HUES6 (cell line): ENCODE measurements at regions not wholly inside any gene's neighbourhood (a gene's known extent, or its start where the extent isn't known, plus 50 kb on each side); places are given as distances from the start of the nearest gene placed in this dataset.

Experiments used
- H3K27ac ChIP-seq: 2 replicates; pipeline ENCODE4 v1.7.0; 2013; ENCODE audit warnings: low read depth, mild to moderate bottlenecking, low read length, inconsistent platforms
- H3K27me3 ChIP-seq: 2 replicates; pipeline ENCODE4 v1.6.1; 2013; ENCODE audit warnings: low read length; ENCODE audit not compliant: control insufficient read depth, insufficient read depth
- H3K36me3 ChIP-seq: 2 replicates; pipeline ENCODE4 v1.6.1; 2013; ENCODE audit warnings: low read length; ENCODE audit not compliant: control insufficient read depth, insufficient read depth
- H3K4me1 ChIP-seq: 2 replicates; pipeline ENCODE4 v1.6.1; 2013; ENCODE audit warnings: low read length; ENCODE audit not compliant: control insufficient read depth, insufficient read depth
- H3K4me3 ChIP-seq: 2 replicates; pipeline ENCODE4 v1.5.1; 2013; ENCODE audit warnings: low read depth, low read length
- H3K9ac ChIP-seq: one replicate; pipeline ENCODE4 v1.6.1; 2013; ENCODE audit warnings: mild to moderate bottlenecking, low read length
- H3K9me3 ChIP-seq: 2 replicates; pipeline ENCODE4 v1.6.1; 2013; ENCODE audit warnings: low read depth, low read length; ENCODE audit not compliant: control insufficient read depth, insufficient read depth

GRCh38 chr17:21517538-21518293 is 141.6 kb downstream of the KCNJ12 start:
- no peak overlapping the region for H3K9ac ChIP-seq
- no peak overlapping the region; the same call in 1 of the 2 replicates for H3K27ac ChIP-seq
- H3K9me3 ChIP-seq: no peaks in the 10 kb centered on the region
- H3K27me3 ChIP-seq: peaks cover 2% of the 10 kb centered on the region; the same call in 1 of the 2 replicates
- H3K4me3 ChIP-seq: no peak overlapping the region
- H3K4me1 ChIP-seq: peaks cover 18% of the 10 kb centered on the region; the same call in 1 of the 2 replicates
- H3K36me3 ChIP-seq: no peaks in the 10 kb centered on the region

DNA sequence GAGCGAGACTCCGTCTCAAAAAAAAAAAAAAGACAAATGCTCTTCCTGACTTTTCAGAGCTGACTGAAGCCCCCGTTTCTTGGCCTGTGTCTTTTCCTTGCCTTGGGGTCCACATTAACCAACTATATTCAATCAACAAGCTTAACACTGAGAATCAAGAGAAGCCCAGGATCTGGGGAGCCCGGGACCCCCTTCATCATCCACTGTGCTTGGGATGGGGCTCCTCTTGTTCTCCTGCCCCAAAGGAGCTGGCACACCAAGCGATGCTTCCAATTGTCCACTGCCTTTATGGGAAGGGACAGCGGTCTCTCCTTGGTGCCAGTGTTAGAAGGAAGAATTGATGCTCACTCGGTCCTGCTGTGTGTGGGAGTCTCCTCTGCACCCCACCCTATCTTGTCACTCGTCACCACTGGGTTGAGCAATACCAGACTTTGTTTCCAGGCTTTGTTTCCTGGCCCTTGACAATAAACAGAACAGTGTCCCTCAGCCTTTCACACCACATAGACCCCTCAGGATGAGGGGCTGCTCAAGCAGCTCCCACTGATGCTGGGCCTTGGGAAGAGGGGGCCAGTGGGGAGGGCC is 146.7 kb downstream of the KCNJ12 start:
- Histone ChIP-seq H3K4me3 (no peak overlapping the region), H3K27ac (no peak overlapping the region), H3K4me1 (peaks cover 4% of the 10 kb centered on the region; the same call in 1 of the 2 replicates), H3K36me3 (no peaks in the 10 kb centered on the region), H3K27me3 (no peaks in the 10 kb centered on the region), H3K9me3 (no peaks in the 10 kb centered on the region), H3K9ac (no peak overlapping the region)

DNA sequence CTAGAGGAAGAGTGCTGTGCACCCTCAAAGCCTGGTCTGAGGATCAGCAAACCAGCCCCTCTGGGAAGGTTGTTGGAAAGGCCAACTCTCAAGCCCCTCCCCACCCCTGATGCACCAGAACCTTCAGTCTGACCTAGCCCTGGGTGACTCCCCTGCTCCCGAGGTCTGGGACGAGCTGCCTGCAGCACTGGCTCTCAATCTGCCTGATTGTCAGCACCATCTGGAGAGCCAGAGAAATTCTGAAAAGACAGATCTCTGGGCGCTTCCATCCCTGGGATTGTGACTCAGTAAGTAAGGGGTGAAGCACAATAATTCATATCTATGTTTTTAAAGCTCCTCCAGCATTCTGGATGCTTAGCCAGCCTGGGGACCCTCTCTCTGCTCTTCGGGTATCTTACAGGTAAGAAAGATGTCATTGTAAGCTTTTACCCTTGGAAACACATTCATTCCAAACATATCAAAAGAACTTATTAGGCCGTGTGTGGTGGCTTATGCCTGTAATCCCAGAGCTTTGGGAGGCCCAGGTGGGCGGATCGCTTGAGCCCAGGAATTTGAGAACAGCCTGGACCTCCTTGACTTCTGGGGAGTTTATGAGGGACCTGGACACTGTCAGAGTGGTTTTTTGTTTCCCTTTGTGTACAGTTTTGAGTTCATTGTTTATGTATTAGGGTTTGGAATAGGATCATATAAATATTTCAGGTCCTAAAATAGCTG is 147.5 kb downstream of the KCNJ12 start:
- no peaks in the 10 kb centered on the region for H3K36me3 ChIP-seq
- H3K9me3 ChIP-seq: no peaks in the 10 kb centered on the region
- no peaks in the 10 kb centered on the region for H3K4me1 ChIP-seq
- H3K27me3 ChIP-seq: no peaks in the 10 kb centered on the region
- H3K9ac ChIP-seq: no peak overlapping the region
- no peak overlapping the region for H3K4me3 ChIP-seq
- H3K27ac ChIP-seq: no peak overlapping the region

- H3K27me3 ChIP-seq: no peaks in the 10 kb centered on the region
- H3K4me3 ChIP-seq: no peak overlapping the region
- H3K4me1 ChIP-seq: no peaks in the 10 kb centered on the region
- H3K36me3 ChIP-seq: no peaks in the 10 kb centered on the region
- H3K9me3 ChIP-seq: no peaks in the 10 kb centered on the region
- no peak overlapping the region for H3K9ac ChIP-seq
- no peak overlapping the region for H3K27ac ChIP-seq
These were observed 148.0 kb downstream of the KCNJ12 start for GRCh38 chr17:21524211-21524591.

DNA sequence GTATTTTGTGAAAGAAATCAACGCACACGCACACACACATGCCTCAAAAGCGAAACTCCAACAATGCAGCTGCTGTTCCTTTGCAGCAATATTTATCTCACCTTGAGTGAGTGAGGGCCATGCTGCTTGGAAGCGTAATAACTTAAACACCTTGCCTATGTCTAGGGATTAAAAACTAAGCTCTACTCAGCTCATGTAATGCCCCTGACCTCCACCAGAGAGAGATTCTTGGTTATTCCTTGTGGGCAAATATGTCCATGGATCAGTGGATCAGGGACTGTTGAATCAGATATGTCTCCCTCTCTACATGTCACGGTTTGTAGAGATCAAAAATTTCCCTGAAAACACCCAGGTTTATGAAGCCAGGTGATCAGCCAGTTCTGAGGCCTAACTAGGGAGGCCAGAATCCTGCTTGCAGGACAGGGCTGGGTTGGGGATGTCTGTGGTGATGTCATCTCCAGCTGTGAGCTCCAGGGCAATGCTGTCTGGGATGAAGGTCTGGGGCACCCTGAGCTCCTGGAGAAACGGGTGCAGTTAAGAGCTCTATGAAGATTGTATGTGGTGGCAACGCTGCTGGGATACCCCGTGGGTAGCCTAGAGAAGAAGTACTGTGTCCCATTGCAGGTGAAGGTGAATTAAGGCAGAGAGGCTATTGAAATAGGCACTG is 149.4 kb downstream of the KCNJ12 start:
- H3K9me3 ChIP-seq: no peaks in the 10 kb centered on the region
- no peak overlapping the region for H3K4me3 ChIP-seq
- no peak overlapping the region for H3K9ac ChIP-seq
- H3K4me1 ChIP-seq: no peaks in the 10 kb centered on the region
- H3K27ac ChIP-seq: no peak overlapping the region
- H3K36me3 ChIP-seq: no peaks in the 10 kb centered on the region
- no peaks in the 10 kb centered on the region for H3K27me3 ChIP-seq

- Histone ChIP-seq H3K36me3 (no peaks in the 10 kb centered on the region), H3K4me1 (no peaks in the 10 kb centered on the region), H3K27ac (no peak overlapping the region), H3K4me3 (no peak overlapping the region), H3K9ac (no peak overlapping the region), H3K9me3 (no peaks in the 10 kb centered on the region; the same call in 1 of the 2 replicates), H3K27me3 (no peaks in the 10 kb centered on the region)
These were observed 152.0 kb downstream of the KCNJ12 start for GRCh38 chr17:21528031-21528695.

DNA sequence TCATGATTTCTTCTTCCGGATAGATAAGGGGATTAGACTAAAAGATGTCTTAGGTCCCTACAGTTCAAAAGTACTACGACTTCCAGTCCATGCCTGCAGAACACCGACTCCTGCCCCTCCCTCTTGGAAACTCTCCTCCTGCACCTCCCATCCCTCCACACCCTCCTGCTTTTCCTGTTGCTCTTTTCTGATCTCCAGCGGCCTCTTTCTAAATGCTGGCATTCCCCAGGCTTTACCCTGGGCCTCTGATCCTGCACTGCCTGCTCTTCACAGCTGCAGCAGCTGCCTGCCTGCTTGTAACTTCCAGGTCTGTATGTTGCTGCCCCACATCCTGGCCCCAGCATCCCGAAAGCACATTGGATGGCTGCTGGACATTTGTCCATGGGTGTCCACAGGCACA is 154.2 kb downstream of the KCNJ12 start:
- Histone ChIP-seq H3K36me3 (peaks cover 10% of the 10 kb centered on the region), H3K27ac (no peak overlapping the region), H3K4me3 (no peak overlapping the region), H3K9me3 (no peaks in the 10 kb centered on the region; the same call in 1 of the 2 replicates), H3K9ac (no peak overlapping the region), H3K27me3 (no peaks in the 10 kb centered on the region), H3K4me1 (no peaks in the 10 kb centered on the region)

DNA sequence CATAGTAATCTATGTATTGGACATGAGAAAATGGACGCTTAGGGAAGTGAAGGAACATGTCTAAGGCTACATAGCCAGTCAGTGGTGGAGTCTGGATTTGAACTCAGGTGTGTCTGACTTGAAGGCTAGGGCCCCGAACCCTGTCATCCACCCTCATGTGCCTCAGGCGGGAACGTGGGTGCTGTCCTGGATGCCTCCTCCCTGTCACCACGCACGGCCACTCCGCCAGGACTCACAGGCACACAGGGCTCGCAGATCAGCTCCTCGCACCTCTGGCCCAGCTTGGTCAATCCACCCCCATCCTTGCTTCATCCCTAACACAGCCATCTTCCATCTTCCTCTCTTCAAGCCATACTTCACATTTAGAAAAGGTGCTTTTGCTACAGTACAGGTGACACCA is 154.7 kb downstream of the KCNJ12 start:
- no peak overlapping the region for H3K4me3 ChIP-seq
- no peaks in the 10 kb centered on the region; the same call in 1 of the 2 replicates for H3K9me3 ChIP-seq
- no peaks in the 10 kb centered on the region for H3K4me1 ChIP-seq
- H3K36me3 ChIP-seq: peaks cover 10% of the 10 kb centered on the region
- no peaks in the 10 kb centered on the region for H3K27me3 ChIP-seq
- no peak overlapping the region for H3K27ac ChIP-seq
- no peak overlapping the region for H3K9ac ChIP-seq

DNA sequence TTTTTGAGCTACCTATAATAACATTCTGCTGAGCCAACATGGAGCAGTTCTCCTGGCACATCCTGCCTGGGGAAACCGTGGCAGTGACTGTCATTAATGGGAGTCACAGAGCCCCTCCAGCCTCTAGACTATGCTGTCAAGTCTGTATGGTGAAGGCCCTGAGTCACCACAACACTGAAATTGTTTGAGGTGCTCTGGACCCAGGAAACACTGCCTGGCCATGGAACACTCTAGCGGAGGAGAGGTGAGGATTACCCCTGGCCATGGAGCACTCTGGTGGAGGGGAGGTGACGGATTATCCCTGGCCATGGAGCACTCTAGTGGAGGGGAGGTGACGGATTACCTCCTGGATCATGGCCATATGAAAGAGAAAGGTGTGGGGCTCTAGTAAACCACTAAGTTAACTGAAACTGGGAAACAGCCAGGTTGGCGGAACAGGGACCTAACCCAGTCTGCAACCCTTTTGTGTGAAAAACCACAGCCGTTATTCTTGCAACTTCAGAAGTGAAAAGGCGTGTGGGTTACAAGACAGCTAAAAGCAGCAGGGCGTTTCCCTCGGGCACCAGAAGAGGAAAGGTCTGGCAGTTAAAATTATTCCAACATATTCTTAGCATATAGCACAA is 156.7 kb downstream of the KCNJ12 start:
- Histone ChIP-seq H3K36me3 (peaks cover 10% of the 10 kb centered on the region), H3K4me3 (no peak overlapping the region), H3K9me3 (peaks cover 10% of the 10 kb centered on the region), H3K27ac (no peak overlapping the region), H3K4me1 (no peaks in the 10 kb centered on the region), H3K9ac (no peak overlapping the region), H3K27me3 (no peaks in the 10 kb centered on the region)

DNA sequence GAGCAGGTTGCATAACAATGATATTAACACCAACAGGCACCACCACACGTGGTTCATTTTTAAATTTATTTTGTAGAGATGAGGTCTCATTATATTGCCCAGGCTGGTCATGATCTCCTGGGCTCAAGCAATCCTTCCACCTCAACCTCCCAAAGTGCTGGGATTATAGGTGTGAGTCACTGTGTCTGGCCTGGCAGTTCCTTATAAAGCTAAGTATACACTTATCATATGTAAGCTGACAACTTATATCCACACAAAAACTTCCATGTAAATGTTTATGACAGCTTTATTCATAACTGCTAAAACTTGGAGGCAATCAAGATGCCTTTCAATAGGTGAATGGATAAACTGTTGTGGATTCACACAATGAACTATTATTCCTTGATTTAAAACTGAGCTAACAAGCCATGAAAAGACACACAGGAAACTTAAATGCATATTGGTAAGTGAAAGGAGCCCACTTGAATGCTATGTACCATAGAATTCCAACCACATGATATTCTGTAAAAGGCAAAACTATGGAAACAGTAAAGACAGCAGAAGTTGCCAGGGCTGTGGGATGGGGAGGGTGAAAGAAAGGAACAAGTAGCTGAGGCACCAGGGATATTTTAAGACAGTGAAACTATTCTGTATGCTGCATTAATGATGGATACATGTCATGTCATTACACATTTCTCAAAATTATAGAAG is 156.5 kb upstream of the KCNJ18 start:
- Histone ChIP-seq H3K27me3 (no peaks in the 10 kb centered on the region), H3K36me3 (peaks cover 10% of the 10 kb centered on the region), H3K9me3 (peaks cover 19% of the 10 kb centered on the region), H3K4me1 (no peaks in the 10 kb centered on the region), H3K4me3 (no peak overlapping the region), H3K9ac (no peak overlapping the region), H3K27ac (no peak overlapping the region)
